GM12873 (cell line): ENCODE measurements at regions not wholly inside any gene's neighbourhood (a gene's known extent, or its start where the extent isn't known, plus 50 kb on each side); places are given as distances from the start of the nearest gene placed in this dataset.

Experiments
- TF ChIP-seq, protein P1 (sequence below): IDR thresholded peaks from 2 replicates; pipeline ENCODE4 v1.5.1; 2012; ENCODE audit warnings: low read depth, mild to moderate bottlenecking, moderate library complexity, low read length, control low read depth; ENCODE audit not compliant: insufficient read depth; ENCODE audit errors: missing control alignments

GRCh38 chr3:193754719-193755118 is 161.7 kb downstream of the OPA1 start:
- TF ChIP-seq, protein P1, sequence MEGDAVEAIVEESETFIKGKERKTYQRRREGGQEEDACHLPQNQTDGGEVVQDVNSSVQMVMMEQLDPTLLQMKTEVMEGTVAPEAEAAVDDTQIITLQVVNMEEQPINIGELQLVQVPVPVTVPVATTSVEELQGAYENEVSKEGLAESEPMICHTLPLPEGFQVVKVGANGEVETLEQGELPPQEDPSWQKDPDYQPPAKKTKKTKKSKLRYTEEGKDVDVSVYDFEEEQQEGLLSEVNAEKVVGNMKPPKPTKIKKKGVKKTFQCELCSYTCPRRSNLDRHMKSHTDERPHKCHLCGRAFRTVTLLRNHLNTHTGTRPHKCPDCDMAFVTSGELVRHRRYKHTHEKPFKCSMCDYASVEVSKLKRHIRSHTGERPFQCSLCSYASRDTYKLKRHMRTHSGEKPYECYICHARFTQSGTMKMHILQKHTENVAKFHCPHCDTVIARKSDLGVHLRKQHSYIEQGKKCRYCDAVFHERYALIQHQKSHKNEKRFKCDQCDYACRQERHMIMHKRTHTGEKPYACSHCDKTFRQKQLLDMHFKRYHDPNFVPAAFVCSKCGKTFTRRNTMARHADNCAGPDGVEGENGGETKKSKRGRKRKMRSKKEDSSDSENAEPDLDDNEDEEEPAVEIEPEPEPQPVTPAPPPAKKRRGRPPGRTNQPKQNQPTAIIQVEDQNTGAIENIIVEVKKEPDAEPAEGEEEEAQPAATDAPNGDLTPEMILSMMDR = no peak

- TF ChIP-seq, protein P1 = no peak
These were observed 163.5 kb downstream of the OPA1 start for GRCh38 chr3:193756536-193756935.

DNA sequence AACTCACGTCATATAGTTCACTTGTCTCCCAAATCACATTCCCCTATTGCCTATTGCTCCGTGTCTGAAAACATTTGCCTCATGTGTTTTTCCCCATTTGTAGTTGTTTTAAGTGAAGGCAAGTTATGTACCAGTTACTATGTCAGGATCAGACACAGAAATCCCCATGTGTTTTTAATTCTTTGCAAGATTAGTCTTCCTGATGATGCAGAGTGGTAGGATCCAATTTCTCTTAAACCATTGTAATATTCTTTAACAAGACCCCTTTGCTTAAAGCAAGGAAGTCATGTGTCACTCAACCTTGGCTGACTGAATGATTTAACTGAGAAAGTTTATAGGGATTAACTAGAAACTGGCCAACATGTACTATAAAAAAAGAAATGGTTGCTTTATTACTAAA is 164.4 kb downstream of the OPA1 start:
- TF ChIP-seq, protein P1 = no peak

- TF ChIP-seq, protein P1 = no peak
These were observed 169.0 kb downstream of the OPA1 start for GRCh38 chr3:193761969-193762368.

DNA sequence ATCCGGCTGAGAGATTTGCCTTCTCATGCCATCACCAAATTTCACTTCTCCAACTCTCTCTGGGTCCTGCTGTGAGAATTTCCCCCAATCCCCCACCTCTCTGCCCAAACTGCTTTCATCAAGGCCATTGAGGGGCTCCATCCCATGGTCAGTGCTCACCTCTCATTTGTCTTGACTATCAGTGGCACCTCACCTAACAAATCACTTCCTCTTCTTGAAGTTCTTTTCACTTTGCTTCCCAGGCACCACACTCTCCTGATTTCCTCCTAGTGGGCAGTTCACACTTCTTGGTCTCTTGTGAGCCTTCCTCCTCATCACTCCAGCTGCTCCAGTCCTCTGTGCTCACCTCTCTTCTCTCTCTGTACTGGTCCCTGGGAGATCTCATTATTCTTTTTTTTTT is 169.6 kb downstream of the OPA1 start:
- TF ChIP-seq, protein P1 = no peak

DNA sequence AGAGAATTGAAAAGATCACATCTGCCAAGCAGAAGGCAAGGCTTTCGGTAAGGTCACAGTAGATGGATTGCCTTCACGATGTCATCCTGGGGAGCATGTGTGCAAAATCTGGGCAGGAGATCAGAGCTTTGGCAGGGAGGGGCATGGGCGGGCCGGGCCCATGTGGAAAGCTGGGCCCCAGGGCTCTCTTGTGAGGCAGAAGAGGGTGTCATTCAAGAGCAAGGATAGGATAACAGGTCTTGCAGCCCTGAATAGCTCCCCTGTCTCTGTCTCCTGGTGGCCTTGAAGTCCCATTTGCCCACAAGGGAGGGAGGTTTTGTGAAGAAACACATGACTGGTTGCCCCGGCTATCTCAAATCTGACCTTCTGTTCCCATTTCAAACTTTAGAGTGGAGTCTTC is 172.0 kb downstream of the OPA1 start:
- TF ChIP-seq, protein P1 = no peak

DNA sequence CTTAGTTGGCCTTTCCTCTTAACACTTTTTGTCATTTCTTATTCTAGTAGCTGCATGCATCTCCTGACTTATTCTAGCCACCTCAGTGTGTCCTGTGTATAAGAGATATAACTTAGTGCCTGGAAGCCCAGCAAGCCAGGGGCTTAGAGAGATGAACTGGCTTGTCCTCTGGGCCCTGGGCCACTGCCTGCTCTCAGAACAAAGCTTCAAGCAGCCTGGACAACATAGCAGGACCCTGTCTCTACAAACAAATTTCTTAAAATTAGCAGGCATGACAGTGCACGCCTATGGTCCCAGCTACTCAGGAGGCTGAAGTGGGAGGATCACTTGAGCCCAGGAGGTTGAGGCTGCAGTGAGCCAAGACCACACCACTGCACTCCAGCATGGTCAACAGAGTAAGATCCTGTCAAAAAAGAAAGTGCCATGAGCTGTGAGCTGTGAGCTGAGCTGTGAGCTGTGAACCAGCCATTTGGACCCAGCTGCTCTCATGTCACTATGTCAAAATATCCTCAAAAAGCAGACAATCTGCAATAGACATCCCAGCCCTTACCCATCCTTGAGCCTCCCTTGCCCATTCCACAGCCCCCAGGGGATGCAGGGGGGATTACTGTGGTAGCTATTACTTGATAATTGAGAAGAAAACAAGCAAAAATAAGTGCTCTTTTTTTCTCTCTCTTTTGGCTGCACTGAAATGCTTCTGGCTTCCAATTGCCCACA is 174.5 kb downstream of the OPA1 start:
- TF ChIP-seq, protein P1 = no peak

DNA sequence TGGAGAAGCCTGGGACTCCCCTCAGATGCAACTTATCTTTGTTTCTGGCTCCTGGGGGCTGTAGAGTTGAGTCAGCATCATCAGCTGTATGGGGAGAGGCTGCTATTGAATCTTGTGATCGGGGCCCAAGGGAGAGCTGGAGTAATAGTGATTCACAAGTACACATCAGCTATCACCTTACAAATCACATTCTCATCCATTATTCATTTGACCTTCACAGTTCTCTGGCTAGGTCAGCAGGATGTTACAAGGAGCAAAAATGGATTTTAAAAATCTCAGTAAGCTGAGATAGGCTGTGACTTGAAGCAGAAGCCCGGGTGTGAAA is 175.0 kb downstream of the OPA1 start:
- TF ChIP-seq, protein P1 = no peak
